ENCODE measurements at regions not wholly inside any gene's neighbourhood (a gene's known extent, or its start where the extent isn't known, plus 50 kb on each side); places are given as distances from the start of the nearest gene placed in this dataset.

DNA sequence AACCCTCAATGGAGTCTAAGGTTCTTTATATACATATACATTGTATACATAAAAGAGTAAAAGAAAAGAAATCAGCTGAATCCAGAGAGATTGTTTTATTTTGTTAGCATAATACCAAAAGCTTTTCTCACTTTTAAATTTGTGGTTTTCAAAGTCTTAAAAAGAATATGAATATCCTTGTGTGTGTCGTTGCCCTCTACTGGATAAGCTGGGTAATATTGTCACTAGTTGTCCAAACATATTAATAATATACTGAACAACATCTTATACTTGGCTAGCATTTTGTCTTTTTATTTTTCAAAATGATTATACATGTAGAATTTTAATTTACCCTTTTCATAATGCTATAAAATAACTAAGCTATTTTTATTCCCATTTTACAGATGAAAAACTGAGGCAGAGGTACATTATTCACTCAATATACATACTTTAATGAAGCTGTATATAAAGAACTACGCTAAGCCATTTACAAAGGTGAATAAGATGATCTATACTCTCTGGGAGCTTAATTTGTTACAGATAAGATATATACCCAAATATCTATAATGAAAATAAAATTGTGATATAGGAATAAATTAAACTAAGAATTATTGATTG lies 531.7 kb downstream of the TFAP2B start:
- H3K27ac ChIP-seq = no peak overlapping the region
- 71 to 85% (median 79%) methylated on average over 2 of the region's 2 CpGs for WGBS, 4 donors
- no peak for DNase-seq
- no peak for TF ChIP-seq POLR2A (IDR thresholded peaks at IDR 0.05)
- TF ChIP-seq, protein P1, sequence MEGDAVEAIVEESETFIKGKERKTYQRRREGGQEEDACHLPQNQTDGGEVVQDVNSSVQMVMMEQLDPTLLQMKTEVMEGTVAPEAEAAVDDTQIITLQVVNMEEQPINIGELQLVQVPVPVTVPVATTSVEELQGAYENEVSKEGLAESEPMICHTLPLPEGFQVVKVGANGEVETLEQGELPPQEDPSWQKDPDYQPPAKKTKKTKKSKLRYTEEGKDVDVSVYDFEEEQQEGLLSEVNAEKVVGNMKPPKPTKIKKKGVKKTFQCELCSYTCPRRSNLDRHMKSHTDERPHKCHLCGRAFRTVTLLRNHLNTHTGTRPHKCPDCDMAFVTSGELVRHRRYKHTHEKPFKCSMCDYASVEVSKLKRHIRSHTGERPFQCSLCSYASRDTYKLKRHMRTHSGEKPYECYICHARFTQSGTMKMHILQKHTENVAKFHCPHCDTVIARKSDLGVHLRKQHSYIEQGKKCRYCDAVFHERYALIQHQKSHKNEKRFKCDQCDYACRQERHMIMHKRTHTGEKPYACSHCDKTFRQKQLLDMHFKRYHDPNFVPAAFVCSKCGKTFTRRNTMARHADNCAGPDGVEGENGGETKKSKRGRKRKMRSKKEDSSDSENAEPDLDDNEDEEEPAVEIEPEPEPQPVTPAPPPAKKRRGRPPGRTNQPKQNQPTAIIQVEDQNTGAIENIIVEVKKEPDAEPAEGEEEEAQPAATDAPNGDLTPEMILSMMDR (IDR thresholded peaks at IDR 0.05) = peak in 4 of 12 donors; percentile 15 to 31 (median 26)
- H3K9me3 ChIP-seq = peaks cover 0 to 18% (median 0%) of the 10 kb centered on the region in 12 donors
- no peaks in the 10 kb centered on the region for H3K36me3 ChIP-seq
- no peak overlapping the region for H3K4me3 ChIP-seq
- no peak for ATAC-seq
- intact Hi-C loops (cut with DNase I) = no loop called here
- H3K27me3 ChIP-seq = no peaks in the 10 kb centered on the region
- H3K4me1 ChIP-seq = no peaks in the 10 kb centered on the region

DNA sequence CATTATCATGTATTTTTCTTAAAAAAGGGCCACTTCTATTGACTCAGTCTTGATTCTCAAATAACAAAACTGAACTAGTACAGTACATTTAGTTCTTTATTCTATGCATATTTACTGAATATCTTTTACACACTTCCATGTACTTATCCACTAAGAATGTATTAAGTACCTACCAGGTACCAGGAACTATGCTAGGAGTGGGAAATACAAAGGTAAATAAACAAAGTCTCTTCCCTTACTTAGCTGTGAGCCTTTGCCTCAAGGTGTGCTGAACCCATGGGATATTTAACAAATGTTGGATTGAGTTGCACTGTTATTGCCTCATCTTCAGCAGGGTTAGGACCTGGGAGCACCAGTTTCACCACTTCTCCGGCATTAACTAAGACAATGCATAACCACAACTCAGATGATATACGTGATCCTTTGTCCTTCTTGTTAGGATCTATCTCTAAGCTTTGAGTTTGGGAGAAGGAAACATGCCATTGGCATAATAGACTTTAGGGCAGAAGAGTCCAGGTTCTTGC lies 533.9 kb downstream of the TFAP2B start:
- WGBS, 4 donors = 89 to 91% (median 90%) methylated on average over 2 of the region's 2 CpGs
- intact Hi-C loops (cut with DNase I) = no loop called here

DNA sequence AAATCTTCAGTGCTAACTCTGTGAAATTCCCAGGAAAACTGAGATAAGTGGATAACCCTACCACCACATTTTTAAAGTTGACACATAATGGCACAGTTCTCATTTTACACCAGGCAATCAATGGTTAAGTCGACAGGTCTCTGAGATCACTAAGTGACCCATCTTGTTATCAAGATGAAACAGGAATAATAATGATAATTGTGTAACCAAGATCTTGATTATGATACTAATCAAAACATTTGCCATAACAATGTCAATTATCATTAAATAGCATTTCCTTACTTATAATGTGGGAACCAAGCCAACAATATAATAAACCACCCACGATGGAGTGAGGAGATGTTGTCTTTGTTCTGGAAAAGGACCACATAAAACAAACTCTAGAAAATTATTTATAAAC lies 541.6 kb downstream of the TFAP2B start:
- no peak for ATAC-seq
- no peak overlapping the region for H3K27ac ChIP-seq
- WGBS, 4 donors = 49 to 57% (median 51%) methylated on average over 2 of the region's 2 CpGs
- H3K36me3 ChIP-seq = no peaks in the 10 kb centered on the region
- TF ChIP-seq POLR2A (IDR thresholded peaks at IDR 0.05) = no peak
- TF ChIP-seq, protein P1 (IDR thresholded peaks at IDR 0.05) = no peak
- DNase-seq = no peak
- intact Hi-C loops (cut with DNase I) = no loop called here
- no peaks in the 10 kb centered on the region for H3K4me1 ChIP-seq
- H3K4me3 ChIP-seq = no peak overlapping the region
- no peaks in the 10 kb centered on the region for H3K9me3 ChIP-seq
- H3K27me3 ChIP-seq = peaks cover 0 to 3% (median 0%) of the 10 kb centered on the region in 9 donors

More for the DNA sequence above, 533.9 kb downstream of the TFAP2B start:
- Histone ChIP-seq H3K9me3 (peaks cover 0 to 7% (median 0%) of the 10 kb centered on the region in 12 donors), H3K27me3 (no peaks in the 10 kb centered on the region), H3K4me1 (no peaks in the 10 kb centered on the region), H3K4me3 (no peak overlapping the region), H3K27ac (no peak overlapping the region), H3K36me3 (no peaks in the 10 kb centered on the region)
- DNase-seq (no peak), ATAC-seq (no peak)
- TF ChIP-seq, protein P1 (IDR thresholded peaks at IDR 0.05) = no peak
- no peak for TF ChIP-seq POLR2A (IDR thresholded peaks at IDR 0.05)

DNA sequence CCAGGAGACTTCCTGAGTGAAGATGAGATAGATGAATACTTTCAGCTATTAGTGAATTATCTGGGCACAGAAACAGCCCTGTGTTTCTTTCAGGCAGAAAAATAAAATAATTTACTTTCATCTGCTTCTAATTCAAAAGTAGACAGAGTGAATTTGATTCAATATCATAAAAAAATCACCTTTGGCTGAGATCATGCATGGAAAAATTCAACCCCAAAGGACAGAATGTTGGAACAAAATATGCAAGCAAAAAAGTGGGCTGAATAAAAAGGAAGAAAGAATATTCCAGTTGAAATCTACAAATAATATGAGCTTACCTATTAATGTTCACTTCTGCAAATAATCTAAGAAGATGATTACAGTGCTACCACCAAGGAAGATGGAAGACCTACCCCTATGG lies 546.9 kb downstream of the TFAP2B start:
- intact Hi-C loops (cut with DNase I) = no loop called here
- TF ChIP-seq POLR2A (IDR thresholded peaks at IDR 0.05) = no peak
- no peak for ATAC-seq

DNA sequence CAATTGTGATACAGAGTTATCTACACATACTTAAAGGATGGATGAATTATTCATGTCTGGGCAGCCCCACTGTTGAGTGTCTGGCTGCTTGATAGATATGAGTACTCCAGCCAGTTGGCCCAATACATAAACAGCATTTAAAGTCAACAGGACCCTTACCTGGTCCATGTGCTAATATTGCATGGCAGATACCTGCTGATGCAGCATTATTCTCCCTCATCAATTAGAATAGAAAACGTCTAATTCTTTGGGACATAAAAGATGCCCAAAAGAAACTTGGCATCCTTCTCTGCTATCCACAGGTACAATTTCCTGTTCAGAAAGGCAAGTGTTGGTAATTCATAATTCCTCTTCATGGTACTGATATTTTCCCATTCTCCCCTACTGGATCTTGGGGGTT lies 550.8 kb downstream of the TFAP2B start:
- DNase-seq = no peak
- Histone ChIP-seq H3K4me3 (no peak overlapping the region), H3K9me3 (no peaks in the 10 kb centered on the region), H3K27ac (no peak overlapping the region), H3K36me3 (no peaks in the 10 kb centered on the region), H3K4me1 (no peaks in the 10 kb centered on the region), H3K27me3 (no peaks in the 10 kb centered on the region)
- no peak for ATAC-seq
- WGBS, 4 donors = 65 to 77% (median 71%) methylated on average over 1 of the region's 1 CpG
- TF ChIP-seq, protein P1 (IDR thresholded peaks at IDR 0.05) = no peak
- no peak for TF ChIP-seq POLR2A (IDR thresholded peaks at IDR 0.05)
- intact Hi-C loops (cut with DNase I) = no loop called here

More for the DNA sequence above, 546.9 kb downstream of the TFAP2B start:
- Histone ChIP-seq H3K36me3 (no peaks in the 10 kb centered on the region), H3K9me3 (no peaks in the 10 kb centered on the region), H3K4me3 (no peak overlapping the region), H3K4me1 (no peaks in the 10 kb centered on the region), H3K27me3 (no peaks in the 10 kb centered on the region), H3K27ac (no peak overlapping the region)
- no peak for DNase-seq

All from heart left ventricle (tissue), 16 donors.